HG03159 (cell line): ENCODE measurements at regions not wholly inside any gene's neighbourhood (a gene's known extent, or its start where the extent isn't known, plus 50 kb on each side); places are given as distances from the start of the nearest gene placed in this dataset.

Source experiments
- ATAC-seq: cut with Tn5 transposase; IDR thresholded peaks from one replicate; pipeline ENCODE4 v1.9.1; 2021; ENCODE audit warnings: mild to moderate bottlenecking, moderate library complexity; ENCODE audit not compliant: unreplicated experiment

GRCh38 chr2:9738062-9738461, 105.2 kb upstream of the TAF1B start:
- no peak for ATAC-seq

GRCh38 chr2:9738535-9739496, 104.5 kb upstream of the TAF1B start:
- no peak for ATAC-seq

GRCh38 chr2:9739531-9739964, 103.7 kb upstream of the TAF1B start:
- no peak for ATAC-seq

GRCh38 chr2:9740382-9741073, 102.7 kb upstream of the TAF1B start:
- ATAC-seq = no peak

- ATAC-seq = no peak
Measured at GRCh38 chr2:9741110-9741509, 102.2 kb upstream of the TAF1B start.

GRCh38 chr2:9742601-9743000, 100.7 kb upstream of the TAF1B start:
- no peak for ATAC-seq

- no peak for ATAC-seq
Measured at GRCh38 chr2:9744256-9745004, 98.8 kb upstream of the TAF1B start.

GRCh38 chr2:9745153-9745899, 97.9 kb upstream of the TAF1B start:
- ATAC-seq = no peak

- ATAC-seq = no peak
Measured at GRCh38 chr2:9747396-9747795, 95.9 kb upstream of the TAF1B start.

GRCh38 chr2:9748577-9748976, 94.7 kb upstream of the TAF1B start:
- ATAC-seq = no peak

- no peak for ATAC-seq
Measured at GRCh38 chr2:9749546-9750223, 93.6 kb upstream of the TAF1B start.

GRCh38 chr2:9750224-9751215, 92.8 kb upstream of the TAF1B start:
- ATAC-seq = no peak

GRCh38 chr2:9751831-9752230, 91.4 kb upstream of the TAF1B start:
- ATAC-seq = no peak

- peak; percentile 9 for ATAC-seq
Measured at GRCh38 chr2:9752441-9753275, 90.6 kb upstream of the TAF1B start.

- peak; percentile 74 for ATAC-seq
Measured at GRCh38 chr2:9753276-9753600, 90.0 kb upstream of the TAF1B start.

GRCh38 chr2:9753665-9754531, 89.4 kb upstream of the TAF1B start:
- no peak for ATAC-seq

GRCh38 chr2:9754532-9754887, 88.8 kb upstream of the TAF1B start:
- no peak for ATAC-seq
